CD4-positive, alpha-beta T cell treated with Interleukin-10 for 1 hour (primary cell): ENCODE measurements at regions not wholly inside any gene's neighbourhood (a gene's known extent, or its start where the extent isn't known, plus 50 kb on each side); places are given as distances from the start of the nearest gene placed in this dataset.

Experiments used
- DNase-seq: peaks from one replicate; pipeline ENCODE4 v3.0.0-alpha.2; 2020

GRCh38 chr13:105965910-105966309, 569.6 kb downstream of the EFNB2 start:
- DNase-seq = no peak

DNA sequence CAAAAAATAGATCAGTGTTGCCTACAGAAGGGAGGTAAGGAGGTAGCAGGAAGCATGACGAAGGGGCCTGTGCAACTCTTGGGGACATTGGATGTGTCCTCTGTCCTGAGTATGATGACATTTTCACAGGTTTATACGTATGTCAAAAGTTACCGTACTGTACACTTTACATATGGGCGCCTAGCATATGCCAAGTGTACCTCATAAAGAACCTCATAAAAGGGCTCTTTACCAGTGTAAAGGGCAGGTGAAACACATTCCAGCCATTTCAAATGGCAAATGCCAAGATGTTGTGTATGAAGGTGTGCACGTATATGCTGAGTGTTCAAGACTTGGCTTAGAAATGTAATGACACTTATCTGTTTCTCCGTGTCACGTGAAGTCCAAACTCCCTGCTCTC, 573.4 kb downstream of the EFNB2 start:
- DNase-seq = no peak

DNA sequence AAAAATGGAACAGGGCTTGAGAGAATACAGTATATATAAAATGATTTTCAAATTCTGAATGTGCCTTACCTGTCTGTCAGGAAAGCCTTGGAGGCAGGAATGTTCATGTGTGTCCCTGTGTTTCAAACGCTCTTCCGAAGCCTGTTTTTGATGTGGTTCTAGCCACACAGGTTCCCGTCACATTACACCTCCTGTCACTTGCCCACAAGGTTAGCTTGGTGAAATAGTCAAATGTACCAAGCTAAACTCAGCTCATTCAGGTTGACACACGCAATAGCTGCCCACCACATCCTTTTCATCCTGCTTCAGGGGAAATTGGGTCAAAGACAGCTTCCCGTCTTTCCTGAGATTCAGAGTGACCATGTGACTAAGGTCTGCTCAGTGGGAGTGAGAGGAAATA, 574.0 kb downstream of the EFNB2 start:
- no peak for DNase-seq

DNA sequence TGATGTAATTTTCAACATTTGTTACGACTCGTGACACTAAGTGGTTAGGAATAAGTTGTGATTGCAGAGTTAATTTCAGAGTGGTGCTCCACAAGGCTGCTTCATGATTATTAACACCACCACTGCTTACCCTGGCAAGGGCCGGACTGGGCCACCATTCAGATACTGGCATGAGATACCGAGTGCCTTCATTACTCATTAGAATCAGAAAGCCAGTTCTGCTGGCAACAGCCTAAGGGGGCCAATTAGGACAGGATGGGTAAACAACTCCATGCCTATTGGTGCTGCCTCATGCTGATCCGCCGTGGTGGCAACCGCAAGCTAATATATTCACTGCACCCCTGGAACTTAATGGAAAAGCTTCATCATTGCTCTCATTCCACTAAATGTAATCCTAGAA, 575.1 kb downstream of the EFNB2 start:
- no peak for DNase-seq

DNA sequence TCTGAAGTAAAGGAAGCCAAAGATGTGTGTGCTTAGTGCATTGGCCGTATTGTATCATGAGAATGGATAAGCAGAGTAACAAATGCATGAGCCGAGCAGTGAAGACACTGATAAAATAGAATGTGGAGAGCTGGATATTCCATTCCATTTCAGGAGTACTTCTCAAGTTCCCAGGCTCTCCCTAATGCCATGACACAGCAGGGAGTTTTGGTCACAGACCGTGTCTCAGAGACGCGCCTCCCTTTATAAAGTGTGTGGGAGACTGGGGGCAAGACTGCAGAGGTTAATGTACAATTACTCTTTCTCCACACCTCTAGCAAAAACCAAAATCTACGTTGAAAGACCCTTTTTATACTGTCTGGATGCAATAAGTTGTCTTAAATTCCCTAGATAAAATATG, 575.6 kb downstream of the EFNB2 start:
- DNase-seq = no peak

- no peak for DNase-seq
Measured at GRCh38 chr13:105957769-105958438, 577.6 kb downstream of the EFNB2 start.

- no peak for DNase-seq
Measured at GRCh38 chr13:105956921-105957320, 578.5 kb downstream of the EFNB2 start.

GRCh38 chr13:105952973-105953290, 582.5 kb downstream of the EFNB2 start:
- DNase-seq = no peak

- no peak for DNase-seq
Measured at GRCh38 chr13:105952233-105952972, 583.1 kb downstream of the EFNB2 start.

DNA sequence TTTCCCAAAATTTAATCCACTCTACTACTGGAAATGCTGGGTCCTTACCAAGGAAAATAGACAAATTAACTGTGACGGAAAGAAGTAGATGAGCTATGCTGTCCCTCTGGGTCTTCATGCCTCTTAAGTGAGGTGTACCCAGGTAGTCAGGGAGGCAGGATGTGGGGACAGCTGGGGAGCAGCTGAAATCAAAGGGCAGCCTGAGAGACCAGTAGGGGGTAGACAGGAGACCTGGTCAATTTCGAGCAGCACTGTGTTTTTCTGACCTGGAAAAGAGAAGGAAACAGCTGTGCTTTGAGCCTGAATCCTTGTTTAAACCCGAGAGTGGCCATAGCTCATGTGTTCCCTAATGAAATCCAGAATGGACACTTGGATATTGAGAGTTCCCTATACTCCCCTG, 587.3 kb downstream of the EFNB2 start:
- no peak for DNase-seq

DNA sequence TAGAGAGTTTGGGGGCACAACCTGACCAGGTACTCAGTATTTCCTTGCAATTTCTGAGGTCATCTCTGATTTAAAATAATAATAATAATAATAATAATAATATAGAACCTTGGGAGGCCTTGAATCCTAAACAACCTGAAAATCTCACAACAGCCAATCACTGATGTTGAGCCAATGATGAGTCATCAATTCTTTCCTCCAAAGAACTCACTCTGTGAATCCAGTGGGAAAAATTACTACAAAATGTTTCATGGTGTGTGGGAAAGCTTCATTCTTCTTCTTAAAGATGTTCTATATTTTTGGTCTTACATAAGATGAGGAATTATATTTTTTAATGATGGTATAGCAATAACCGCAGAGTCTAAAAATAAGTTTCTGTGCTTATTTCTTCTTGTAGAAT, 594.6 kb downstream of the EFNB2 start:
- no peak for DNase-seq

DNA sequence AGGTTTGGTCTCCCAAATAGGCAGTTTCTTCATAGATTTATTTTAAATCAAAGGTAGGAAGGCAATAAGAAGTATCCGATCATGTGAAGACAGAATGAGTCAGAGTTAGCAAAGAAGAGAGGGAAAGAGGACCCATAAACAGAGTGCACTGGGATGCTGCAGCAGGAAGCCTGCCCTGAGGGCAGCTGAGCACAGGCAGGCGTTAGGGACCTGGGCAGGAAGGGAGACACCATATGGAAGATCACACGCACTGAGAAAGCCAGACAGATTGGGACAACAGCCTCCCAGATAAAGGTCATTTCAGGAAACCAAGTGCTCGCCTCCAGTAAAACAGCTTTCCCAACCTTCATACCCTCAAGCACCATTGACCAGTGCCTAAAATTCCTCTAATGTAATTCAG, 598.0 kb downstream of the EFNB2 start:
- no peak for DNase-seq

DNA sequence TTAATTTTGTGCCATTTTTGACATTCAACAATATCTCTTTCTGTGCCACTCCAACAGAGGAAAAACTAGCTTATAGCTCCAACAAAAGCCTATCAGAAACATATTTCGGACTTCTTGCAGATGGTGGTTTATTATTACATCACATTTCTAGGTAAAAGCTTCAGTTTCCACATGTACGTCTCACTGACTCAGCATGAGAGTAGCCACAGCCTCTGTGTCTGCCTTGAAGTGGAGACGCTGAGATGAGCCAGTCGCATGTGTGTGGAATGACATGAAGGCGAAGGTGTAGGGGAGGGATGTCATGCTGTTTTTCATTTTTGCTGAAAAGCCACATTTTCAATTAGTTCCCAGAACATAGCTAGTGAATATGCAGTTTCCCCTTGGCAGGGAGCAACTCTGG, 598.6 kb downstream of the EFNB2 start:
- DNase-seq = no peak

DNA sequence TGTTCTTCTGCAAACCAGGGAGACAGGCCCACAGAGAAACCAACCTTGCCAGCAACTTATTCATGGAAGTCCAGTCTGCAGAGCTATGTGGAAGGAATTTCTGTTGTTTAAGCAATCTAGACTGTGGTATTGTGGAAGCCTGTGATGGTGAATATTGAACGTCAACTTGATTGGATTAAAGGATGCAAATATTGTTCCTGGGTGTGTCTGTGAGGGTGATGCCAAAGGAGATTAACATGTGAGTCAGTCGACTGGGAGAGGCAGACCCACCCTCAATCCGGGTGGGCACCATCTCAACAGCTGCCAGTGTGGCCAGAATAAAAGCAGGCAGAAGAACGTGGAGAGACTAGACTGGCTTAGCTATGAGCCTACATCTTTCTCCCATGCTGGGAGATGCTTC, 606.0 kb downstream of the EFNB2 start:
- DNase-seq = no peak

- DNase-seq = no peak
Measured at GRCh38 chr13:105928901-105929300, 606.6 kb downstream of the EFNB2 start.

GRCh38 chr13:105928048-105928447, 607.4 kb downstream of the EFNB2 start:
- DNase-seq = no peak

DNA sequence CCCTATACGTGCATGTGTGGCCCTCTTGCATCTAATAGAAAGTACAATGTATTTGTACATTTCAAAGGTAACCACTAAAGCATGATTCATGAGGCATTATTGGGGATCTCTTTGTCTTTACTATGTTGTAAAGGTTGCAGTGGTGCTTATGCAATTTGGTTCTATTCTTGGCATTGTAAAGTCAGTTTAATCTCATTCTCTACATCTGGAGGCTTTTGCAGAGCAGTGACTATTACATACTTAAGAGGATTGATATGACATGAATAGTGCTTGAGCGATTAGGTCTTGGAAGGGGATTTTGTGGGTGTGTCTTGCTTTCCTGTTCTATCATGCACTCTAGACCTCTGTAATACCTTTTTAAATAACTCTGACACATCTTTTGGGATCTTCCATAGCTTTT, 610.0 kb downstream of the EFNB2 start:
- DNase-seq = no peak

DNA sequence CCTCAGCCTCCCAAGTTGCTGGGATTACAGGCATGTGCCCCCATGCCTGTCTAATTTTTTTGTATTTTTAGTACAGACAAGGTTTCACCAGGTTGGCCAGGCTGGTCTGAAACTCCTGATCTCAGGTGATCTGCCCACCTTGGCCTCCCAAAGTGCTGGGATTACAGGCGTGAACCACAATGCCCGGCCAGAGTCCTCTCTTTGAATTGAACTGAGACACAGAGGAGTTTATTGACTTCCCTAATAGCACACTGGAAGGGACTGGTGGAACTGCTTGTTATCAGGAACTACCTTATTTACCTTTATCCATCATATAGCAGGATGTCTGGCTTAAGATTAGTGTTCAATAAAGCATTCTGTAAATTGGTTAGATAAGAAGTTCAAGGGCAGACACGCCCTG, 613.8 kb downstream of the EFNB2 start:
- DNase-seq = no peak

GRCh38 chr13:105920370-105920769, 615.1 kb downstream of the EFNB2 start:
- DNase-seq = no peak

DNA sequence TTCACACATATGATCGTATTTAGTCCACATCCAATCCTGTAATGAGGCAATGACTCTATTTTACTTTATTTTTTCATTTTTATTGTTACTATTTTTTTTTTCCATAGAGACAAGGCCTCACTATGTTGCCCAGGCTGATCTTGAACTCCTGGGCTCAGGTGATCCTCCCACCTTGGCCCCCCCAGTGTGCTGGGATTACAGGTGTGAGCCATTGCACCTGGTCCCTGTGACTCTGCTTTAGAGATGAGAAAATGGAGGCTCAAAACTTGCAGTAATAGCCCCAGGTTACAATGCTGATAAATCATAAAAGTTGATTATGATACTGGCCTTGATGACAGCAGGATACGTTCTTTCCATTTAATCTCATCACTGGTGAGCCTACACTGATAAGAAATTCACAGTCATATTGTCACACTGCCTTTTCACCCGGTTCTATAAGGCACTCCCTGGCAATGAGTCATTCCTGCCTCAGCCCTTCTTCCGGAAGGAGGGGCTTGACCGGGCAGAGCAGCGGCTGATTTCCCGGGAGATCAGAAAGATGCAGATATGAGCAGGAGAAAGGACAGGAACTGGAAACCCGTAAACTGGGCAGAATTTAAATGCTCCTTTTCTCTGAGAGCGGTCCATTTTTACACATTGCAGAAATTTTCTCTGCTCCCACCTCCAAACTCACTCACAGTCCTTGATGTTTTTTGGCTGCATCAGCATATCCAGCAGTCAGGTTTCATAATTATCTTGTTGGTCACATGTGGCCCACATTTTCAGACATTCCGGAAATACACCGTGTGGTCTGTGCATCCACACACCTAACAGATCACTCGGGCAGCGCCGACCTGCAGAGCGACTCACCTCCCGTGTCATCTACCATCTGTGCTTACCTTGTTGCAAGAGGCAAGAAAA, 616.4 kb downstream of the EFNB2 start:
- no peak for DNase-seq

- DNase-seq = no peak
Measured at GRCh38 chr13:105915146-105915850, 620.2 kb downstream of the EFNB2 start.

DNA sequence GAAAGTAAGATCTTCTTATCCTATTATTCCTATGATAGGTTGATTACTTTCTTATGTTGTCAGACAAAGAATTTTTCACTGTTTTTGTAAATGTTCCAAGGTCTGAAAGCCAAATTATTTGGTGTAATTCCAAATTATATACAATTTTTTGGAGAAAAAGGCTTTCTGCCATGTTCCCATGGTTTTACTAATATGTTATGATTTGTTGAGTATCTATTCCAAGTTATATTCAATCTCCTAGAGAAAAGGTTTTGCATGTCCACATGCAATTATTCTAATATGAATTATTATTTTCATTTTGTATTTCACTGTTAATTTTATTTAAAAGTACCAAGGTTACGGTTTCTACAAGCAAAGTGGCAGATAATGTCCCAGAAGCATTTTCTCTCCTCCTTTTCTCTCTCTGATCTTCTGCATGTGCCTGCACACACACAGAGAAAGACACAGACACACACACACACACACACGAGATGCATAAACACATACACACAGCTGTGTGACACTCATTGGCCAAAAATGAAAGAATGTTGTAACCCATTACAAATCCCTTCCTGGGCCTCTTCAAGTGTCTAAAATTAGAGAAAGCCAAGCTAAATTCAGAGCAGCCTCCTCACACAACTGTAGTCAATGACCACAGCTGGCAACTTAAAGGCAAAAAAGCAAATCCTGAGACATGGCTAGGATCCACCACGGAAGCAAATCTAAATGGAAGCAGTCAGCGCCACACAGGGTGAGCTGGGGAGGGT, 621.0 kb downstream of the EFNB2 start:
- no peak for DNase-seq

DNA sequence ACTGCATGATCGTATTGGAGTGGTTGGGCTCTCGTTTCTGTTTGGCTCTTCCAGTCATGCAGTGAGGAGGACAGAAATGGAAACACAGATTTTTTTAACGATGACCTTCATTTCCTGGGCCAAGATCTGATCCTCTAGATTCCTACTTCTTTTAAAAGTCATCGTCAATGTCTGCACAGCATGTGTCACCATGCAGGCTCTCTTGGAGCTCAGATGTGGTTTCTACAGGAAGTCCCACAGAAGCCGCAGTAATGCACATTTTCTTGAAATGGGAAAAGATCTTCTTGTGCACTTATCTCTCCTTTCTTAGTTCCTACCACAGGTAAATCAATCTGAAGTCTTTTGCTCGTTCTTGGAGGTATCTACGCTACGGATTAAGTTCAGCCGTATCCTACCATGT, 626.9 kb downstream of the EFNB2 start:
- DNase-seq = peak; percentile 7
